B cell (primary cell): ENCODE measurements at regions not wholly inside any gene's neighbourhood (a gene's known extent, or its start where the extent isn't known, plus 50 kb on each side); places are given as distances from the start of the nearest gene placed in this dataset.
"Not testable (repeated sequence)": the region's sequence is repeated elsewhere in the genome, so short reads cannot be mapped to it uniquely, and the experiment has no call there.

ENCODE experiments used
- ATAC-seq: fragments of 200-7000 bp; cut with Tn5 transposase; one replicate; pipeline ENCODE4 v1.10.0; 2021; ENCODE audit warnings: low read depth, mild to moderate bottlenecking, moderate number of reproducible peaks, moderate library complexity
- CTCF ChIA-PET: fragments of 350-600 bp; sonication (Branson Sonifier 250); formaldehyde crosslinking; loops from one replicate; lab custom pipeline; 2021; ENCODE audit warnings: antibody characterized with exemption, inconsistent platforms; lab: Charles Lee
- POLR2A ChIA-PET: fragments of 350-600 bp; sonication (Branson Sonifier 250); formaldehyde crosslinking; loops from one replicate; lab custom pipeline; 2021; ENCODE audit warnings: antibody characterized with exemption; lab: Charles Lee
- DNase-seq: peaks from one replicate; pipeline ENCODE4 v3.0.0; 2013
- H2AFZ ChIP-seq: 2 replicates; pipeline ENCODE4 v1.6.1; 2012; ENCODE audit warnings: mild to moderate bottlenecking, low read depth, low read length; ENCODE audit not compliant: insufficient read depth, poor library complexity, severe bottlenecking
- H3K27ac ChIP-seq, 2 donors: 1 replicate in 1 of 2; 2 replicates in 1 of 2; pipeline ENCODE4 v1.5.1; 2012 to 2013; ENCODE audit warnings: low read length in 2 of 2, mild to moderate bottlenecking in 2 of 2, moderate library complexity in 1 of 2
- H3K27me3 ChIP-seq, 4 experiments: fragments of 200-600 bp in 1 of 4; sonication (generic) in 1 of 4; replicated peaks in 1 of 4; 1 replicate in 2 of 4; 2 replicates in 2 of 4; pipeline versions ENCODE4 v1.6.1 to v1.7.0; 2013 to 2016; ENCODE audit warnings: low read length in 3 of 4, mild to moderate bottlenecking in 2 of 4, mixed read lengths in 1 of 4, moderate library complexity in 1 of 4; ENCODE audit not compliant: insufficient read depth in 4 of 4, control insufficient read depth in 3 of 4; ENCODE audit errors: control extremely low read depth in 1 of 4
- H3K36me3 ChIP-seq, 2 experiments: replicated peaks in 1 of 2; 1 replicate in 1 of 2; 2 replicates in 1 of 2; pipeline versions ENCODE4 v1.6.1 to v1.7.1; 2013; ENCODE audit warnings: low read length in 1 of 2; ENCODE audit not compliant: insufficient read depth in 2 of 2, control insufficient read depth in 1 of 2; ENCODE audit errors: control extremely low read depth in 1 of 2, extremely low read depth in 1 of 2
- H3K4me1 ChIP-seq, 2 donors: fragments of 200-600 bp in 1 of 2; sonication (generic) in 1 of 2; 1 replicate in 1 of 2; 2 replicates in 1 of 2; pipeline versions ENCODE4 v1.5.1 to v1.6.1; 2013 to 2017; ENCODE audit warnings: low read length in 2 of 2; ENCODE audit not compliant: control insufficient read depth in 2 of 2, insufficient read depth in 2 of 2
- H3K4me2 ChIP-seq: replicated peaks from 2 replicates; pipeline ENCODE3; 2012; ENCODE audit warnings: mild to moderate bottlenecking, low read depth, low read length; ENCODE audit not compliant: poor library complexity, severe bottlenecking
- H3K4me3 ChIP-seq, 5 experiments: fragments of 200-600 bp in 1 of 5; sonication (generic) in 1 of 5; 1 replicate in 3 of 5; 2 replicates in 2 of 5; pipeline versions ENCODE4 v1.5.1 to v1.7.0; 2011 to 2016; ENCODE audit warnings: low read length in 4 of 5, mild to moderate bottlenecking in 4 of 5, low read depth in 2 of 5, control low read depth in 1 of 5, moderate library complexity in 1 of 5; ENCODE audit not compliant: insufficient read depth in 1 of 5; ENCODE audit errors: control extremely low read depth in 1 of 5, extremely low read depth in 1 of 5
- H3K79me2 ChIP-seq: fragments of 200-600 bp; sonication (generic); one replicate; pipeline ENCODE4 v1.6.0; 2016; ENCODE audit warnings: low read length; ENCODE audit not compliant: control insufficient read depth, insufficient read depth
- H3K9ac ChIP-seq: fragments of 200-600 bp; sonication (generic); 2 replicates; pipeline ENCODE4 v1.6.1; 2017; ENCODE audit warnings: mild to moderate bottlenecking, low read length, moderate library complexity
- H3K9me3 ChIP-seq, 3 donors: one replicate each; pipeline versions ENCODE4 v1.6.1 to v1.7.1; 2013; ENCODE audit warnings: low read length in 2 of 3; ENCODE audit not compliant: control insufficient read depth in 2 of 3, insufficient read depth in 1 of 3; ENCODE audit errors: control extremely low read depth in 1 of 3
- H4K20me1 ChIP-seq: 2 replicates; pipeline ENCODE4 v1.6.0; 2012; ENCODE audit warnings: mild to moderate bottlenecking, low read length; ENCODE audit not compliant: insufficient read depth, control insufficient read depth, poor library complexity, severe bottlenecking
- H3K27ac Mint-ChIP-seq: one replicate; pipeline ENCODE4 v1.8.0; 2021; ENCODE audit warnings: mixed read lengths
- H3K27me3 Mint-ChIP-seq: one replicate; pipeline ENCODE4 v1.8.0; 2021; ENCODE audit warnings: mixed read lengths
- H3K4me1 Mint-ChIP-seq: one replicate; pipeline ENCODE4 v1.8.0; 2021; ENCODE audit warnings: mixed read lengths
- H3K4me3 Mint-ChIP-seq: one replicate; pipeline ENCODE4 v1.8.0; 2021; ENCODE audit warnings: mixed read lengths
- H3K9me3 Mint-ChIP-seq: one replicate; pipeline ENCODE4 v1.8.0; 2022; ENCODE audit warnings: mixed read lengths; ENCODE audit not compliant: insufficient read depth
- WGBS: methylation state at CpG from one replicate; pipeline ENCODE4 v1.1.5; 2013; ENCODE audit warnings: missing lambda C conversion rate; ENCODE audit not compliant: insufficient coverage; 5-methylcytosine and 5-hydroxymethylcytosine counted together
- intact Hi-C: fragments of 100-400 bp; cut with micrococcal nuclease; formaldehyde crosslinking; loops from one replicate; pipeline ENCODE4 v1.10.0; 2022

DNA sequence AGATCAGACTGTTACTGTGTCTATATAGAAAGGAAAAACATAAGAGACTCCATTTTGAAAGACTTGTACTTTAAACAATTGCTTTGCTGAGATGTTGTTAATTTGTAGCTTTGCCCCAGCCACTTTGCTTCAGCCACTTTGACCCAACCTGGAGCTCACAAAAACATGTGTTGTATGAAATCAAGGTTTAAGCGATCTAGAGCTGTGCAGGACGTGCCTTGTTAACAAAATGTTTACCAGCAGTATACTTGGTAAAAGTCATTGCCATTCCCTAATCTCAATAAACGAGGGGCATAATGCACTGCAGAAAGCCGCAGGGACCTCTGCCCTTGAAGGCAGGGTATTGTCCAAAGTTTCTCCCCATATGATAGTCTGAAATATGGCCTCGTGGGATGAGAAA, 3919.5 kb upstream of the OR11H1 start:
- H3K79me2 ChIP-seq, DNase-seq, ATAC-seq, H3K4me1 Mint-ChIP-seq, H3K27ac ChIP-seq, POLR2A ChIA-PET, intact Hi-C loops, H3K9ac ChIP-seq, H3K9me3 Mint-ChIP-seq, CTCF ChIA-PET, H4K20me1 ChIP-seq, H3K36me3 ChIP-seq, H3K4me2 ChIP-seq, H3K4me3 Mint-ChIP-seq, H3K4me3 ChIP-seq, H3K27me3 Mint-ChIP-seq, H3K4me1 ChIP-seq, H3K27me3 ChIP-seq, H2AFZ ChIP-seq, H3K27ac Mint-ChIP-seq: not testable (repeated sequence)
- peaks cover 0 to 57% (median 3%) of the 10 kb centered on the region in 3 donors for H3K9me3 ChIP-seq
- WGBS: 85% methylated on average over 4 of the region's 5 CpGs

GRCh38 chr22:11609193-11609592, 3918.8 kb upstream of the OR11H1 start:
- H2AFZ ChIP-seq, intact Hi-C loops, H3K9ac ChIP-seq, H3K27ac Mint-ChIP-seq, H3K4me1 Mint-ChIP-seq, H4K20me1 ChIP-seq, ATAC-seq, H3K36me3 ChIP-seq, DNase-seq, H3K27me3 ChIP-seq, H3K79me2 ChIP-seq, H3K4me3 ChIP-seq, H3K4me2 ChIP-seq, POLR2A ChIA-PET, H3K4me1 ChIP-seq, H3K27me3 Mint-ChIP-seq, CTCF ChIA-PET, H3K9me3 Mint-ChIP-seq, H3K4me3 Mint-ChIP-seq, H3K27ac ChIP-seq: not testable (repeated sequence)
- WGBS: 75% methylated on average over 2 of the region's 4 CpGs
- peaks cover 0 to 64% (median 3%) of the 10 kb centered on the region in 3 donors for H3K9me3 ChIP-seq

- POLR2A ChIA-PET, intact Hi-C loops, H3K27ac Mint-ChIP-seq, H3K79me2 ChIP-seq, H2AFZ ChIP-seq, H3K27me3 ChIP-seq, H3K9ac ChIP-seq, H3K4me1 Mint-ChIP-seq, ATAC-seq, H3K36me3 ChIP-seq, H3K4me3 Mint-ChIP-seq, CTCF ChIA-PET, H3K27me3 Mint-ChIP-seq, H3K27ac ChIP-seq, H3K4me2 ChIP-seq, H3K4me3 ChIP-seq, H4K20me1 ChIP-seq, DNase-seq, H3K4me1 ChIP-seq: not testable (repeated sequence)
- 89% methylated on average over 9 of the region's 20 CpGs for WGBS
- H3K9me3 ChIP-seq: peaks cover 0 to 59% (median 0%) of the 10 kb centered on the region in 3 donors
- peaks cover 13% of the 10 kb centered on the region for H3K9me3 Mint-ChIP-seq
Measured at GRCh38 chr22:11611280-11611679, 3916.7 kb upstream of the OR11H1 start.

DNA sequence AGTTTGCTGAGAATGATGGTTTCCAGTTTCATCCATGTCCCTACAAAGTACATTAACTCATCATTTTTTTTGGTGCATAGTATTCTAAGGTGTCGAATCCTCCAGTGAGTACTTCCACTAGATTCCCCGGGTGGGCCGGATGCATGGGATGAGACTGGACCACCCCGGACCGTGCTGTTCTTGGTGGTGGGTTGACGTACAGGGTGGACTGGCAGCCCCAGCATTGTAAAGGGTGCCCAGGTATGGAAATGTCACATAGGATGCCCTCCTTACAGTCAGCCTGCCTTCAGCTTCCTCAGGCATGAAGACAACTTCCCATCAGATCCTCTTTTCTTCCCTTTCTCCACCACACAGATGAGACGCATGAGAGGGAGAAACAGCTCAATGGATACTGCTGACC, 3916.1 kb upstream of the OR11H1 start:
- H3K27me3 Mint-ChIP-seq, H2AFZ ChIP-seq, H3K27ac ChIP-seq, H3K4me3 Mint-ChIP-seq, H4K20me1 ChIP-seq, H3K4me1 ChIP-seq, ATAC-seq, H3K9ac ChIP-seq, POLR2A ChIA-PET, H3K4me1 Mint-ChIP-seq, H3K36me3 ChIP-seq, DNase-seq, CTCF ChIA-PET, H3K79me2 ChIP-seq, H3K27me3 ChIP-seq, intact Hi-C loops, H3K4me2 ChIP-seq, H3K27ac Mint-ChIP-seq, H3K4me3 ChIP-seq: not testable (repeated sequence)
- 92% methylated on average over 6 of the region's 7 CpGs for WGBS
- peaks cover 0 to 59% (median 0%) of the 10 kb centered on the region in 3 donors for H3K9me3 ChIP-seq
- peaks cover 13% of the 10 kb centered on the region for H3K9me3 Mint-ChIP-seq
